ENCODE measurements at regions not wholly inside any gene's neighbourhood (a gene's known extent, or its start where the extent isn't known, plus 50 kb on each side); places are given as distances from the start of the nearest gene placed in this dataset.
"Not testable (repeated sequence)": the region's sequence is repeated elsewhere in the genome, so short reads cannot be mapped to it uniquely, and the experiment has no call there.

- no peak for DNase-seq
Observed at GRCh38 chrX:65971151-65971550, 68.7 kb downstream of the VSIG4 start.

- not testable (repeated sequence) for DNase-seq
Observed at GRCh38 chrX:65967159-65967558, 72.7 kb downstream of the VSIG4 start.

DNA sequence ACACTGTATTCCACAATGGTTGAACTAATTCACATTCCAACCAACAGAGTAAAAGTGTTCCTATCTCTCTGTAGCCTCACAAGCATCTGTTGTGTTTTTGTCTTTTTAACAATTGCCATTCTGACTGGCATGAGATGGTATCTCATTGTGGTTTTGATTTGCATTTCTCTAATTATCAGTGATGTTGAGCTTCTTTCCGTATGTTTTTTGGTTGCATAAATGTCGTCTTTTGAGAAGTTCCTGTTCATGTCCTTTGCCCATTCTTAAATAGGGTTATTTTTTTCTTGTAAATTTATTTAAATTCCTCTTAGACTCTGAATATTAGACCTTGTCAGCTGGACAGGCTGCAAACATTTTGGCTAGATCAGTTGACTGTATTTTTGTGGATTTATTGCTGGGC, 78.2 kb downstream of the VSIG4 start:
- DNase-seq: no peak

GRCh38 chrX:65948103-65948502, 91.8 kb downstream of the VSIG4 start:
- DNase-seq: no peak

GRCh38 chrX:65941775-65942174, 98.1 kb downstream of the VSIG4 start:
- no peak for DNase-seq

DNA sequence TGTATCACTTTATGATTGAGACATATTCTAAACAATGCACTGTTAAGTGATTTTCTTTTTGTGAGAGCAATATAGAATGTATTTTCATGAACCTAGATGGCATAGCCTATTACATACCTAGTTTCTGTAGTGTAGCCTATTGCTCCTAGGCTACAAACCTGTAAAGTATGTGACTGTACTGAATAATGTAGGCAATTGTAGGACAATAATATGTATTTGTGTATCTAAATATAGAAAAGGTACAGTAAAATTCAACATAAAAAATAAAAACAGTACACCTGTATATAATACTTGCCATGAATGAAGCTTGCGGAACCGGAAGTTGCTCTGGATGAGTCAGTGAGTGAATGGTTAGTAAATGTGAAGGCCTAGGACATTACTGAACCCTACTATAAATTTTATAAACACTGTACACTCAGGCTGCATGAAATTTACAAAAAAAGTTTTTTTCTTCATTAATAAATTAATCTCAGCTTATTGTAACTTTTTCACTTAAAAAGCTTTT, 106.7 kb downstream of the VSIG4 start:
- no peak for DNase-seq

DNA sequence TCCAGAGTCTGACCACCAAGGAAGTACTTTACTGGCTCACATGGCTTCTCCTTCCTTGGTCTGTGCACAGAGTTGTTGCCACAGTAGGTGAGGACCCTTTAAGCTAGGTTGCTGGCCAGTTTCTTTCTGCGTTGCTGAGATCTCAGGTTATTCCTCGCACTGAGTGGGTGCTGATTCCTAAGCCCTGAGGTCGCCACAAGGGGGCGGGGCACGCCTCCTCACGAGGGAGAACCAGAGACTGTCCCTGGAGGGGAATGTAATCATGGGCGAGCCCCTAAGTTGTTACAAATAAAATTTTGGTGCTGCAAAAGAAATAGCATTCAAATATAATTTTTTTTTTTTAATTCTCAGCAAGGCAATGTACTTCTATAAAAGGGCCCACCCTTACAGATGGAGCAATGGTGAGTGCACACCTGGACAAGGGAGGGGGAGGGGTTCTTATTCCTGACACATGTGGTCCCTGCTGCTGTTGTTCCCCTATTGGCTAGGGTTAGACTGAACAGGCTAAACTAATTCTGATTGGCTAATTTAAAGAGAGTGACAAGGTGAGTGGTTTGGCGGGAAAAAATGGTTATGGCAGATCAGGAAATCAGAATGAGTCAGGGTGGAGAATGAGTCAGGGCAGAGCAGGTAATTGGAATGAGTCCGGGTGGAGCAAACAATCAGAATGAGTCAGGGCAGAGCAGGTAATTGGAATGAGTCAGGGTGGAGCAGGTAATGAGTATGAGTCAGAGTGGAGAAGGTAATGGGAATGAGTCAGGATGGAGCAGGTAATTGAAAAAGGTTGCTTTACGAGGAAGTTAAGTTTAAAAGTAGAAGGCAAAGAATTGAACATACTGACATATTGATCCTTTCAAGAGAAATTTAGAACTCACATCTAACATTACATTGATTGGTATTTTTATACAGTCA, 107.5 kb downstream of the VSIG4 start:
- DNase-seq: no peak

- DNase-seq: no peak
Observed at GRCh38 chrX:65928522-65928921, 111.4 kb downstream of the VSIG4 start.

DNA sequence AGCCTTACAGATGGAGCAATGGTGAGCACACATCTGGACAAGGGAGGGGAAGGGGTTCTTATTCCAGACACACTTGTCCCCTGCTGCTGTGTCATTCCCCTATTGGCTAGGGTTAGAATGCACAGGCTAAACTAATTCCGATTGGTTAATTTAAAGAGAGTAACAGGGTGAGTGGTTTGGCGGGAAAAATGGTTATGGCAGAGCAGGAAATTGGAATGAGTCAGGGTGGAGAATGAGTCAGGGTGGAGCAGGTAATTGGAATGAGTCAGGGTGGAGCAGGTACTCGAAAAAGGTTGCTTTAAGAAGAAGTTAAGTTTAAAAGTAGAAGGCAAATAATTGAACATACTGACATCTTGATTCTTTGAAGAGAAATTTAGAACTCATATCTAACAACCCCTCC, 112.5 kb downstream of the VSIG4 start:
- not testable (repeated sequence) for DNase-seq

GRCh38 chrX:65926095-65927019, 113.5 kb downstream of the VSIG4 start:
- DNase-seq: peak; percentile 61 to 62

GRCh38 chrX:65925592-65925991, 114.3 kb downstream of the VSIG4 start:
- no peak for DNase-seq

GRCh38 chrX:65925005-65925404, 114.9 kb downstream of the VSIG4 start:
- no peak for DNase-seq

DNA sequence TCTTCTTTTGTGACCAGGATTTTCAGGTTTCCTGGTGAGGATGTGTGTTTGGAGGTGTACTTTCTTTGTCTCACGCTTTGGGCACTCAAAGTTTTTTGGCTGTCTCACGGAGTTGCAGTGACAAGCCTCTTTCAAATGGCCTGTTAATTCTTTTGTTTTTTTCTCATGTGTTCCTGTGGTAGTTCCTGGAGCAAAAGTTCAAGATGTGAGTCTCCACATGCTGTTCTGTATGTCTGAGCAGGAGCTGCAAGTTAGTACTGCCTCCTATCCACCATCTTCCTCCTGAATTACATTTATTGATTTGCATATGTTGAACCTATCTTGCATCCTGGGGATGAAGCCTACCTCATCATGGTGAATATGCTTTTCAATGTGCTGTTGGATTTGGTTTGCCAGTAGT, 118.5 kb downstream of the VSIG4 start:
- DNase-seq: no peak

GRCh38 chrX:65920620-65921019, 119.3 kb downstream of the VSIG4 start:
- no peak for DNase-seq

GRCh38 chrX:65910899-65911298, 129.0 kb downstream of the VSIG4 start:
- DNase-seq: no peak

- DNase-seq: no peak
Observed at GRCh38 chrX:65903750-65904149, 136.1 kb downstream of the VSIG4 start.

DNA sequence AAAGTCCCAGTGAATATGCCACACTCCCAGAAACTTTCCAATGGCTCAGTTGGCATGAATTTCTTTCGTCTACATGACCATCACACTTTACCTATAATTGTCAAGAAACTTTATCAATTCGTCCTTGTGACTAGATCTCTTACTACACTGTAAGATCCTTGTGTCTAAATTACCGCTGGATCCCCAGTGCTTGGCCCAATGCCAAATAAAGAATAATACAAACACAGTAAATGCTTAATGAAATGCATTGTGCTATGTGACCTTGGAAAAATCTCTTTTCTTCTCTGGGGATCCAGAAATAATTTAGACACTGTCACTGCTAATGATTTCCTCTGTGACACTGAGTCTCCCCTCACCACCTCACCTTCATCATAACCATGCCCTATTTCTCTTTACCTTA, 137.9 kb downstream of the VSIG4 start:
- DNase-seq: no peak

- DNase-seq: no peak
Observed at GRCh38 chrX:65900850-65901844, 138.7 kb downstream of the VSIG4 start.

DNA sequence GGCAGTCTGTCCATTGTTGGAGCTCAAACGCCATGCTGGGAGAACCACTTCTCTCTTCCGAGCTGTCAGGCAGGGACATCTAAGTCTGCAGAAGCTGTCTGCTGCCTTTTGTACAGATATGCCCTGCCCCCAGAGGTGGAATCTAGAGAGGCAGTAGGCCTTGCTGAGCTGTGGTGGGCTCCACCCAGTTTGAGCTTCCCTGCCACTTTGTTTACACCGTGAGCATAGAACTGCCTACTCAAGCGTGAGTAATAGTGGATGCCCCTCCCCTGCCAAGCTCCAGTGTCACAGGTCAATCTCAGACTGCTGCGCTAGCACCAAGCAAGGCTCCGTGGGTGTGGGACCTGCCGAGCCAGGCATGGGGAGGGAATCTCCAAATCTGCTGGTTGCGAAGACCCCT, 145.7 kb downstream of the VSIG4 start:
- DNase-seq: peak; percentile 35 to 51

DNA sequence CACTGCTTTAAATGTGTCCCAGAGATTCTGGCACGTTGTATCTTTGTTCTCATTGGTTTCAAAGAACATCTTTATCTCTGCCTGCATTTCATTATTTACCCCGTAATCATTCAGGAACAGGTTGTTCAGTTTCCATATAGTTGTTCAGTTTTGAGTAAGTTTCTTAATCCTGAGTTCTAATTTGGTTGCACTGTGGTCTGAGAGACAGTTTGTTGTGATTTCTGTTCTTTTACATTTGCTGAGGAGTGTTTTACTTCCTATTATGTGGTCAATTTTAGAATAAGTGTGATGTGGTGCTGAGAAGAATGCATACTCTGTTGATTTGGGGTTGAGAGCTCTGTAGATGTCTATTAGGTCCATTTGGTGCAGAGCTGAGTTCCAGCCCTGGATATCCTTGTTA, 148.1 kb downstream of the VSIG4 start:
- not testable (repeated sequence) for DNase-seq

DNA sequence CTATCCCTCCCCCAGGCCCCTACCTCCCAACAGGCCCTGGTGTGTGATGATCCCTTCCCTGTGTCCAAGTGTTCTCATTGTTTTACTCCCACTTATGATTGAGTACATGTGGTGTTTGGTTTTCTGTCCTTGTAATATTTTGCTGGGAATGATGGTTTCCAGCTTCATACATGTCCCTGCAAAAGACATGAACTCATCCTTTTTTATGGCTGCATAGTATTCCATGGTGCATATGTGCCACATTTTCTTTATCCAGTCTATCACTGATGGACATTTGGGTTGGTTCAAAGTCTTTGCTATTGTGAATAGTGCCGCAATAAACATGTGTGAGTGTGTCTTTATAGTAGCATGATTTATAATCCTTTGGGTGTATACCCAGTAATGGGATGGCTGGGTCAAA, 151.7 kb downstream of the VSIG4 start:
- not testable (repeated sequence) for DNase-seq

GRCh38 chrX:65883556-65883955, 156.3 kb downstream of the VSIG4 start:
- DNase-seq: no peak
